HG03571 (cell line): ENCODE measurements at regions not wholly inside any gene's neighbourhood (a gene's known extent, or its start where the extent isn't known, plus 50 kb on each side); places are given as distances from the start of the nearest gene placed in this dataset.

ENCODE experiments used
- ATAC-seq: cut with Tn5 transposase; IDR thresholded peaks from one replicate; pipeline ENCODE4 v1.9.1; 2021; ENCODE audit not compliant: unreplicated experiment

- no peak for ATAC-seq
Observed at GRCh38 chr5:57538341-57538955, 55.8 kb upstream of the ACTBL2 start.

GRCh38 chr5:57537811-57538210 is 55.2 kb upstream of the ACTBL2 start:
- ATAC-seq = no peak

- ATAC-seq = no peak
Observed at GRCh38 chr5:57532513-57533497, 50.2 kb upstream of the ACTBL2 start.
